Mucosa of gallbladder (tissue), 1 donor: ENCODE measurements at regions not wholly inside any gene's neighbourhood (a gene's known extent, or its start where the extent isn't known, plus 50 kb on each side); places are given as distances from the start of the nearest gene placed in this dataset.
"Not testable (repeated sequence)": the region's sequence is repeated elsewhere in the genome, so short reads cannot be mapped to it uniquely, and the experiment has no call there.

Experiments
- DNase-seq: peaks from one replicate; pipeline ENCODE4 v3.0.0-alpha.2; 2020; ENCODE audit warnings: low spot score
- donor health status: DM: no; HTN: no; CAD: no.

- DNase-seq: no peak
Observed at GRCh38 chr12:75674393-75674792, 163.0 kb upstream of the KRR1 start.

GRCh38 chr12:75672200-75672599 lies 160.8 kb upstream of the KRR1 start:
- DNase-seq: no peak

GRCh38 chr12:75670216-75670615 lies 158.8 kb upstream of the KRR1 start:
- no peak for DNase-seq

- no peak for DNase-seq
Observed at GRCh38 chr12:75666939-75667334, 155.5 kb upstream of the KRR1 start.

GRCh38 chr12:75666126-75666938 lies 154.9 kb upstream of the KRR1 start:
- DNase-seq: no peak

- DNase-seq: no peak
Observed at GRCh38 chr12:75665216-75665615, 153.8 kb upstream of the KRR1 start.

GRCh38 chr12:75662511-75663159 lies 151.2 kb upstream of the KRR1 start:
- no peak for DNase-seq

GRCh38 chr12:75661908-75662307 lies 150.5 kb upstream of the KRR1 start:
- no peak for DNase-seq

GRCh38 chr12:75660805-75661404 lies 149.5 kb upstream of the KRR1 start:
- no peak for DNase-seq

- no peak for DNase-seq
Observed at GRCh38 chr12:75660107-75660530, 148.7 kb upstream of the KRR1 start.

- DNase-seq: no peak
Observed at GRCh38 chr12:75658901-75659823, 147.8 kb upstream of the KRR1 start.

- DNase-seq: no peak
Observed at GRCh38 chr12:75658286-75658685, 146.9 kb upstream of the KRR1 start.

- no peak for DNase-seq
Observed at GRCh38 chr12:75657831-75658230, 146.4 kb upstream of the KRR1 start.

GRCh38 chr12:75657354-75657753 lies 145.9 kb upstream of the KRR1 start:
- not testable (repeated sequence) for DNase-seq

GRCh38 chr12:75656648-75657047 lies 145.2 kb upstream of the KRR1 start:
- DNase-seq: no peak

GRCh38 chr12:75656210-75656609 lies 144.8 kb upstream of the KRR1 start:
- DNase-seq: no peak

GRCh38 chr12:75655315-75655806 lies 144.0 kb upstream of the KRR1 start:
- no peak for DNase-seq

- DNase-seq: no peak
Observed at GRCh38 chr12:75651342-75651695, 139.9 kb upstream of the KRR1 start.

- DNase-seq: no peak
Observed at GRCh38 chr12:75650595-75651341, 139.4 kb upstream of the KRR1 start.

- no peak for DNase-seq
Observed at GRCh38 chr12:75650100-75650499, 138.7 kb upstream of the KRR1 start.

- DNase-seq: no peak
Observed at GRCh38 chr12:75648856-75649255, 137.4 kb upstream of the KRR1 start.
